ENCODE measurements at regions not wholly inside any gene's neighbourhood (a gene's known extent, or its start where the extent isn't known, plus 50 kb on each side); places are given as distances from the start of the nearest gene placed in this dataset.

GRCh38 chr3:99069973-99070372, 168.5 kb upstream of the DCBLD2 start:
- ChIA-PET CTCF (no interaction called here), POLR2A (no interaction called here), RAD21 (ENCODE audit: unreplicated experiment) (no interaction called here), SMC1A (ENCODE audit: uncharacterized antibody, unreplicated experiment) (no interaction called here)
- no TSS peak for BruUV-seq (replicated peaks)
- Histone ChIP-seq H3K27me3 (replicated peaks in 1 of 2; ENCODE audit: control insufficient read depth in 2 of 2, insufficient read depth in 2 of 2, low read length in 1 of 2) (no peaks in the 10 kb centered on the region; a peak in 1 of 4 replicates), H4K20me1 (ENCODE audit: control insufficient read depth, insufficient read depth) (no peaks in the 10 kb centered on the region), H3K4me3 (no peak overlapping the region), H3K9ac (ENCODE audit: control insufficient read depth, insufficient read depth, low read length) (no peak overlapping the region), H3K4me1 (ENCODE audit: control insufficient read depth, insufficient read depth, low read length) (no peaks in the 10 kb centered on the region), H3K4me2 (ENCODE audit: control insufficient read depth, insufficient read depth) (no peak overlapping the region), H3K79me2 (ENCODE audit: control insufficient read depth, insufficient read depth, low read length) (no peaks in the 10 kb centered on the region), H2AFZ (ENCODE audit: control insufficient read depth, low read depth, low read length) (no peak overlapping the region), H3K36me3 (ENCODE audit: control insufficient read depth in 2 of 2, insufficient read depth in 2 of 2, low read length in 1 of 2) (no peaks in the 10 kb centered on the region), H3K9me3 (replicated peaks; ENCODE audit: control insufficient read depth, insufficient read depth, low read length) (no peaks in the 10 kb centered on the region), H3K27ac (ENCODE audit: control insufficient read depth, insufficient read depth) (no peak overlapping the region)
- in situ Hi-C loops (cut with MboI) = no loop called here
- WGBS (ENCODE audit: insufficient coverage, insufficient replicate concordance, low lambda C conversion rate, missing lambda C conversion rate) = 27% methylated on average over 1 of the region's 1 CpG
- TF ChIP-seq, protein P1, sequence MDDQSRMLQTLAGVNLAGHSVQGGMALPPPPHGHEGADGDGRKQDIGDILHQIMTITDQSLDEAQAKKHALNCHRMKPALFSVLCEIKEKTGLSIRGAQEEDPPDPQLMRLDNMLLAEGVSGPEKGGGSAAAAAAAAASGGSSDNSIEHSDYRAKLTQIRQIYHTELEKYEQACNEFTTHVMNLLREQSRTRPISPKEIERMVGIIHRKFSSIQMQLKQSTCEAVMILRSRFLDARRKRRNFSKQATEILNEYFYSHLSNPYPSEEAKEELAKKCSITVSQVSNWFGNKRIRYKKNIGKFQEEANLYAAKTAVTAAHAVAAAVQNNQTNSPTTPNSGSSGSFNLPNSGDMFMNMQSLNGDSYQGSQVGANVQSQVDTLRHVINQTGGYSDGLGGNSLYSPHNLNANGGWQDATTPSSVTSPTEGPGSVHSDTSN (IDR thresholded peaks at IDR 0.05; ENCODE audit: insufficient replicate concordance, low read depth, low read length) = no peak
- TF ChIP-seq TBL1XR1 (IDR thresholded peaks at IDR 0.05; ENCODE audit: low read depth, low read length) = no peak
- TF ChIP-seq SMARCA5 (IDR thresholded peaks at IDR 0.05) = no peak
- TF ChIP-seq POU2F2 (IDR thresholded peaks at IDR 0.05; ENCODE audit: borderline replicate concordance, low read depth, low read length) = no peak
- TF ChIP-seq SMAD1 (IDR thresholded peaks at IDR 0.05; ENCODE audit: low read depth, partially characterized antibody) = no peak
- TF ChIP-seq LARP7 (IDR thresholded peaks at IDR 0.05) = no peak
- no peak for TF ChIP-seq PAX8 (IDR thresholded peaks at IDR 0.05)
- TF ChIP-seq, protein P2, sequence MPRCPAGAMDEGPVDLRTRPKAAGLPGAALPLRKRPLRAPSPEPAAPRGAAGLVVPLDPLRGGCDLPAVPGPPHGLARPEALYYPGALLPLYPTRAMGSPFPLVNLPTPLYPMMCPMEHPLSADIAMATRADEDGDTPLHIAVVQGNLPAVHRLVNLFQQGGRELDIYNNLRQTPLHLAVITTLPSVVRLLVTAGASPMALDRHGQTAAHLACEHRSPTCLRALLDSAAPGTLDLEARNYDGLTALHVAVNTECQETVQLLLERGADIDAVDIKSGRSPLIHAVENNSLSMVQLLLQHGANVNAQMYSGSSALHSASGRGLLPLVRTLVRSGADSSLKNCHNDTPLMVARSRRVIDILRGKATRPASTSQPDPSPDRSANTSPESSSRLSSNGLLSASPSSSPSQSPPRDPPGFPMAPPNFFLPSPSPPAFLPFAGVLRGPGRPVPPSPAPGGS (IDR thresholded peaks at IDR 0.05; ENCODE audit: borderline replicate concordance, insufficient read depth, low read depth, low read length, poor library complexity, severe bottlenecking) = no peak
- TF ChIP-seq GABPA (IDR thresholded peaks at IDR 0.05; ENCODE audit: low read depth) = no peak
- no peak for TF ChIP-seq POLR2AphosphoS5 (IDR thresholded peaks at IDR 0.05; ENCODE audit: low read length)
- TF ChIP-seq, protein P3, sequence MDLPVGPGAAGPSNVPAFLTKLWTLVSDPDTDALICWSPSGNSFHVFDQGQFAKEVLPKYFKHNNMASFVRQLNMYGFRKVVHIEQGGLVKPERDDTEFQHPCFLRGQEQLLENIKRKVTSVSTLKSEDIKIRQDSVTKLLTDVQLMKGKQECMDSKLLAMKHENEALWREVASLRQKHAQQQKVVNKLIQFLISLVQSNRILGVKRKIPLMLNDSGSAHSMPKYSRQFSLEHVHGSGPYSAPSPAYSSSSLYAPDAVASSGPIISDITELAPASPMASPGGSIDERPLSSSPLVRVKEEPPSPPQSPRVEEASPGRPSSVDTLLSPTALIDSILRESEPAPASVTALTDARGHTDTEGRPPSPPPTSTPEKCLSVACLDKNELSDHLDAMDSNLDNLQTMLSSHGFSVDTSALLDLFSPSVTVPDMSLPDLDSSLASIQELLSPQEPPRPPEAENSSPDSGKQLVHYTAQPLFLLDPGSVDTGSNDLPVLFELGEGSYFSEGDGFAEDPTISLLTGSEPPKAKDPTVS (IDR thresholded peaks at IDR 0.05; ENCODE audit: low read depth, low read length) = no peak
- TF ChIP-seq, protein P4, sequence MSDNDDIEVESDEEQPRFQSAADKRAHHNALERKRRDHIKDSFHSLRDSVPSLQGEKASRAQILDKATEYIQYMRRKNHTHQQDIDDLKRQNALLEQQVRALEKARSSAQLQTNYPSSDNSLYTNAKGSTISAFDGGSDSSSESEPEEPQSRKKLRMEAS (IDR thresholded peaks at IDR 0.05; ENCODE audit: low read depth, low read length) = no peak
- TF ChIP-seq, protein P5, sequence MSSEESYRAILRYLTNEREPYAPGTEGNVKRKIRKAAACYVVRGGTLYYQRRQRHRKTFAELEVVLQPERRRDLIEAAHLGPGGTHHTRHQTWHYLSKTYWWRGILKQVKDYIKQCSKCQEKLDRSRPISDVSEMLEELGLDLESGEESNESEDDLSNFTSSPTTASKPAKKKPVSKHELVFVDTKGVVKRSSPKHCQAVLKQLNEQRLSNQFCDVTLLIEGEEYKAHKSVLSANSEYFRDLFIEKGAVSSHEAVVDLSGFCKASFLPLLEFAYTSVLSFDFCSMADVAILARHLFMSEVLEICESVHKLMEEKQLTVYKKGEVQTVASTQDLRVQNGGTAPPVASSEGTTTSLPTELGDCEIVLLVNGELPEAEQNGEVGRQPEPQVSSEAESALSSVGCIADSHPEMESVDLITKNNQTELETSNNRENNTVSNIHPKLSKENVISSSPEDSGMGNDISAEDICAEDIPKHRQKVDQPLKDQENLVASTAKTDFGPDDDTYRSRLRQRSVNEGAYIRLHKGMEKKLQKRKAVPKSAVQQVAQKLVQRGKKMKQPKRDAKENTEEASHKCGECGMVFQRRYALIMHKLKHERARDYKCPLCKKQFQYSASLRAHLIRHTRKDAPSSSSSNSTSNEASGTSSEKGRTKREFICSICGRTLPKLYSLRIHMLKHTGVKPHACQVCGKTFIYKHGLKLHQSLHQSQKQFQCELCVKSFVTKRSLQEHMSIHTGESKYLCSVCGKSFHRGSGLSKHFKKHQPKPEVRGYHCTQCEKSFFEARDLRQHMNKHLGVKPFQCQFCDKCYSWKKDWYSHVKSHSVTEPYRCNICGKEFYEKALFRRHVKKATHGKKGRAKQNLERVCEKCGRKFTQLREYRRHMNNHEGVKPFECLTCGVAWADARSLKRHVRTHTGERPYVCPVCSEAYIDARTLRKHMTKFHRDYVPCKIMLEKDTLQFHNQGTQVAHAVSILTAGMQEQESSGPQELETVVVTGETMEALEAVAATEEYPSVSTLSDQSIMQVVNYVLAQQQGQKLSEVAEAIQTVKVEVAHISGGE (CRISPR knock-in tag; IDR thresholded peaks at IDR 0.05) = no peak
- FAIRE-seq = no peak
- intact Hi-C loops (cut with micrococcal nuclease; ENCODE audit: unreplicated experiment) = no loop called here
- no peak for ATAC-seq
- no peak for DNase-seq (ENCODE audit: low read depth, low spot score)
